ENCODE measurements at regions not wholly inside any gene's neighbourhood (a gene's known extent, or its start where the extent isn't known, plus 50 kb on each side); places are given as distances from the start of the nearest gene placed in this dataset.

GRCh38 chr20:16205507-16205906 is 367.7 kb downstream of the KIF16B start:
- H3K4me3 ChIP-seq (ENCODE audit: low read depth, low read length), result no peak overlapping the region
- no peak for DNase-seq (ENCODE audit: low read depth)
- TF ChIP-seq MYC (IDR thresholded peaks at IDR 0.05; ENCODE audit: low read depth, low read length) (no peak), CTCF (IDR thresholded peaks at IDR 0.05; ENCODE audit: low read depth, low read length) (no peak), POLR2A (IDR thresholded peaks at IDR 0.05; ENCODE audit: extremely low read depth, insufficient read length) (no peak)
- TF ChIP-seq, protein P1, sequence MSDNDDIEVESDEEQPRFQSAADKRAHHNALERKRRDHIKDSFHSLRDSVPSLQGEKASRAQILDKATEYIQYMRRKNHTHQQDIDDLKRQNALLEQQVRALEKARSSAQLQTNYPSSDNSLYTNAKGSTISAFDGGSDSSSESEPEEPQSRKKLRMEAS (IDR thresholded peaks at IDR 0.05; ENCODE audit: low read depth, low read length), result no peak

DNA sequence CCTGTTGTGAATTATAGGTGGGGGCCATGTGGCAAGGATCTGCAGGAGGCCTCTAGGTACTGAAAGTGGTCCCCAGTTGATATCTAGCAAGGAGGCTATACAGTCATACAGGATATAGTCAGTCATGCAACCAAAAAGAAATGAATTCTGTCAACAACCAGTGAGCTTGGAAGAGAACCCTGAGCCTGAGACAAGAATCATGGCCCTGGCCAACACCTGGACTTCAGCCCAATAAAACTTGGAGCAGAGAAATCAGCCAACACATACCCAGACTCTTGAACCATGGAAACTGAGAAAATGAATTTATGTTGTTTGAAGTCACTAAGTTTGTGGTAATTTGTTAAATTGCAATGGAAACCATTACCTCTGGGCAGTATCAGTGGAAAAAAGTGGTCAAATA is 370.2 kb downstream of the KIF16B start:
- no peak overlapping the region for H3K4me3 ChIP-seq (ENCODE audit: low read depth, low read length)
- TF ChIP-seq POLR2A (IDR thresholded peaks at IDR 0.05; ENCODE audit: extremely low read depth, insufficient read length) (no peak), MYC (IDR thresholded peaks at IDR 0.05; ENCODE audit: low read depth, low read length) (no peak), CTCF (IDR thresholded peaks at IDR 0.05; ENCODE audit: low read depth, low read length) (no peak)
- TF ChIP-seq, protein P1 (IDR thresholded peaks at IDR 0.05; ENCODE audit: low read depth, low read length), result no peak
- no peak for DNase-seq (ENCODE audit: low read depth)

DNA sequence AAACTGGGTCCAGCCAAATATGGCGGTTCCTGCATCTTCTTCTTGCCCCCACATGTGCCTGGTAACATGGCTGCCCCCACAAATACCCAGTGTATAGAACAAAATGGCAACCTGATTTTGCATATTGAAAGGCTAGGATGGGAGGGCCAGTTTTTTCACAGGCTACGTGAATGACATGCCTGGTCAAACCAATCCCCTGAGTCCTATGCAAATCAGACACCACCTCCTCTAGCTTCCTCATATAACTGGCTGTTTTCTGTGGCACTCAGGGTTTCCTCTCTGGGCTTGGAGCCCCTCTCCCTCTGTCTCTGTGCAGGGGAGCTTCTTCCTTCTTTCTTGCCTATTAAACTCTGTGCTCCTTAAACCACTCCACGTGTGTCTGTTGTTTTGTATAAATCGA is 372.1 kb downstream of the KIF16B start:
- TF ChIP-seq, protein P1 (IDR thresholded peaks at IDR 0.05; ENCODE audit: low read depth, low read length), result no peak
- TF ChIP-seq MYC (IDR thresholded peaks at IDR 0.05; ENCODE audit: low read depth, low read length) (no peak), CTCF (IDR thresholded peaks at IDR 0.05; ENCODE audit: low read depth, low read length) (no peak), POLR2A (IDR thresholded peaks at IDR 0.05; ENCODE audit: extremely low read depth, insufficient read length) (no peak)
- H3K4me3 ChIP-seq (ENCODE audit: low read depth, low read length), result no peak overlapping the region
- peak; percentile 12 for DNase-seq (ENCODE audit: low read depth)

DNA sequence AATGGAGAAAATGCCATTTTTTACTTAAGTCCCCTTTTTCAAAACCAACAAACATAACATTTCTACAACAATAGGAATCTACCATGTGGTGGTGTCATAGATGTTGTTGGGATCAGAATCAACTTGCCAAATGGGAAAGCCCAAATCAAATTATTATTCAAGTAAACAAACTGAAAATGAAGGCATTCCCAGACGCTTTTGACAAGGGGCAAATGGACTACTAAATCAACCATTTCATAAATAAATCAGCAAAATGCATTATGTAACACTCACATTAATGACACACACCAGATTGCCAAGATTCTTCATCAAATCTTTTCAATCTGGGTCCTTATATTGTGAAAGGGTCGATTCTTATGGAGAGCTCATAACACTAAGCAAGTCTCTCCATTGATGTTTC is 375.6 kb downstream of the KIF16B start:
- TF ChIP-seq MYC (IDR thresholded peaks at IDR 0.05; ENCODE audit: low read depth, low read length), result no peak
- TF ChIP-seq CTCF (IDR thresholded peaks at IDR 0.05; ENCODE audit: low read depth, low read length), result no peak
- TF ChIP-seq POLR2A (IDR thresholded peaks at IDR 0.05; ENCODE audit: extremely low read depth, insufficient read length), result no peak
- TF ChIP-seq, protein P1 (IDR thresholded peaks at IDR 0.05; ENCODE audit: low read depth, low read length), result no peak
- H3K4me3 ChIP-seq (ENCODE audit: low read depth, low read length), result no peak overlapping the region
- DNase-seq (ENCODE audit: low read depth), result no peak

- TF ChIP-seq CTCF (IDR thresholded peaks at IDR 0.05; ENCODE audit: low read depth, low read length) (no peak), POLR2A (IDR thresholded peaks at IDR 0.05; ENCODE audit: extremely low read depth, insufficient read length) (no peak), MYC (IDR thresholded peaks at IDR 0.05; ENCODE audit: low read depth, low read length) (no peak)
- TF ChIP-seq, protein P1 (IDR thresholded peaks at IDR 0.05; ENCODE audit: low read depth, low read length), result no peak
- no peak overlapping the region for H3K4me3 ChIP-seq (ENCODE audit: low read depth, low read length)
- DNase-seq (ENCODE audit: low read depth), result no peak
Measured at GRCh38 chr20:16195671-16196070, 377.6 kb downstream of the KIF16B start.

All from NB4 (cell line).